ENCODE measurements at regions not wholly inside any gene's neighbourhood (a gene's known extent, or its start where the extent isn't known, plus 50 kb on each side); places are given as distances from the start of the nearest gene placed in this dataset.

DNA sequence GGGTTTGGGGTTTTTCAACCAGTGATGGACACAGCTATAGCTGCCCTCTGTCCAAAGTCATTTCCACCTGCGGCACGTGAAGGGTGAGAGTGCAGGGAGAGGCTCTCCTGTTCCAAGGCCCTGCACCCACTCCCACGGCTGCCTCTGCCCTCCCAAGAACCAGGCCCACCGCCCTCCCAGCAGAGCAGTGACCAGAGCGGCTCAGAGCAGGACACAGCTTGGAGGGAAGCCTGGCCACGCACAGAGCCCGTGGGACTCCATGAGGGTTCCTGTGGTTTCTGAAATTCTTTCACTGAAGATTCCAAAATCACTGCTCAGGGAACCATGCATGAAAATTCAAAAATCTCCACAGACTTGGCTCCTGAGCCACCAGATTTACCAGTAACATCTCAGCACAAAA lies 67.3 kb upstream of the SALL3 start:
- no peaks in the 10 kb centered on the region for H3K9me3 ChIP-seq (ENCODE audit: low read length)
- ChIA-PET POLR2A (interaction anchor here (0.7 kb wide), 1 partner anchor 73 kb away, joined by 3 read pairs; no protein-coding TSS in a partner anchor), CTCF (ENCODE audit: unreplicated experiment) (no interaction called here)
- H3K79me2 ChIP-seq (ENCODE audit: insufficient read depth, low read depth, low read length): no peaks in the 10 kb centered on the region
- H2AFZ ChIP-seq (ENCODE audit: low read length): no peak overlapping the region
- no peak for DNase-seq (ENCODE audit: low spot score)
- H3K4me3 ChIP-seq (ENCODE audit: low read depth, low read length, poor library complexity, severe bottlenecking): no peak overlapping the region
- no peak overlapping the region for H3K4me2 ChIP-seq (ENCODE audit: low read length)
- H3K9me2 ChIP-seq (ENCODE audit: insufficient read depth, low read length): no peaks in the 10 kb centered on the region
- H3K27ac ChIP-seq (ENCODE audit: low read depth, low read length, poor library complexity, severe bottlenecking): no peak overlapping the region
- no peaks in the 10 kb centered on the region for H4K20me1 ChIP-seq (ENCODE audit: insufficient read depth, low read length)
- intact Hi-C loops (cut with micrococcal nuclease; ENCODE audit: unreplicated experiment): no loop called here
- TF ChIP-seq, protein P1, sequence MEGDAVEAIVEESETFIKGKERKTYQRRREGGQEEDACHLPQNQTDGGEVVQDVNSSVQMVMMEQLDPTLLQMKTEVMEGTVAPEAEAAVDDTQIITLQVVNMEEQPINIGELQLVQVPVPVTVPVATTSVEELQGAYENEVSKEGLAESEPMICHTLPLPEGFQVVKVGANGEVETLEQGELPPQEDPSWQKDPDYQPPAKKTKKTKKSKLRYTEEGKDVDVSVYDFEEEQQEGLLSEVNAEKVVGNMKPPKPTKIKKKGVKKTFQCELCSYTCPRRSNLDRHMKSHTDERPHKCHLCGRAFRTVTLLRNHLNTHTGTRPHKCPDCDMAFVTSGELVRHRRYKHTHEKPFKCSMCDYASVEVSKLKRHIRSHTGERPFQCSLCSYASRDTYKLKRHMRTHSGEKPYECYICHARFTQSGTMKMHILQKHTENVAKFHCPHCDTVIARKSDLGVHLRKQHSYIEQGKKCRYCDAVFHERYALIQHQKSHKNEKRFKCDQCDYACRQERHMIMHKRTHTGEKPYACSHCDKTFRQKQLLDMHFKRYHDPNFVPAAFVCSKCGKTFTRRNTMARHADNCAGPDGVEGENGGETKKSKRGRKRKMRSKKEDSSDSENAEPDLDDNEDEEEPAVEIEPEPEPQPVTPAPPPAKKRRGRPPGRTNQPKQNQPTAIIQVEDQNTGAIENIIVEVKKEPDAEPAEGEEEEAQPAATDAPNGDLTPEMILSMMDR (conservative IDR thresholded peaks at IDR 0.05; ENCODE audit: low read length): no peak
- TF ChIP-seq EZH2phosphoT487 (IDR thresholded peaks at IDR 0.05; ENCODE audit: borderline replicate concordance, low read depth, low read length): no peak
- no peaks in the 10 kb centered on the region for H3K4me1 ChIP-seq (ENCODE audit: insufficient read depth, low read length, poor library complexity, severe bottlenecking)
- BruUV-seq (replicated peaks): no TSS peak
- H3K36me3 ChIP-seq (ENCODE audit: insufficient read depth, low read length): no peaks in the 10 kb centered on the region

DNA sequence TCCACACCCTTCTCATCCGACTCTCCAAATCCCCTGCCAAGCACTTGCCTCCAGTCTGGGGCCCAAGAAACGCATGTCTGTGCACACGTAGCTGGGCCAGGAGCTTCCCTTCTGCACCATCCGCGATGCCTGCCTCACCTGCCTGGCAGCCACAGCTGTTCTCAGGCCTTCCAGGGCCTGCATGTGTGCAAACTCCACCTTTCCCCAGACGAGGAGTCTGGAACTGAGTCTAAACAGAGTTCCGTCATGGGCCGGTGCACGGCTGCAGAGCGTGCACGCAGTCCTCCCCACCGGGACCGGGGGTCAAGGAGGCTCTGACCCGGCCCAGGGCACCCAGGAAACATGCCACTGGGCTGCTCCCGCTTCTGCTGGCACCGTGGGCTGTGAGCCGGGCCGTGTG lies 66.8 kb upstream of the SALL3 start:
- no peak overlapping the region for H3K27ac ChIP-seq (ENCODE audit: low read depth, low read length, poor library complexity, severe bottlenecking)
- POLR2A ChIA-PET: no interaction called here
- no peak for DNase-seq (ENCODE audit: low spot score)
- no peak overlapping the region for H3K4me3 ChIP-seq (ENCODE audit: low read depth, low read length, poor library complexity, severe bottlenecking)
- H4K20me1 ChIP-seq (ENCODE audit: insufficient read depth, low read length): no peaks in the 10 kb centered on the region
- CTCF ChIA-PET (ENCODE audit: unreplicated experiment): no interaction called here
- no TSS peak for BruUV-seq (replicated peaks)
- no peak overlapping the region for H2AFZ ChIP-seq (ENCODE audit: low read length)
- H3K4me2 ChIP-seq (ENCODE audit: low read length): no peak overlapping the region
- H3K9me2 ChIP-seq (ENCODE audit: insufficient read depth, low read length): no peaks in the 10 kb centered on the region
- intact Hi-C loops (cut with micrococcal nuclease; ENCODE audit: unreplicated experiment): no loop called here
- H3K36me3 ChIP-seq (ENCODE audit: insufficient read depth, low read length): no peaks in the 10 kb centered on the region
- H3K79me2 ChIP-seq (ENCODE audit: insufficient read depth, low read depth, low read length): no peaks in the 10 kb centered on the region
- no peaks in the 10 kb centered on the region for H3K4me1 ChIP-seq (ENCODE audit: insufficient read depth, low read length, poor library complexity, severe bottlenecking)
- TF ChIP-seq, protein P1 (conservative IDR thresholded peaks at IDR 0.05; ENCODE audit: low read length): no peak
- no peak for TF ChIP-seq EZH2phosphoT487 (IDR thresholded peaks at IDR 0.05; ENCODE audit: borderline replicate concordance, low read depth, low read length)
- H3K9me3 ChIP-seq (ENCODE audit: low read length): no peaks in the 10 kb centered on the region

DNA sequence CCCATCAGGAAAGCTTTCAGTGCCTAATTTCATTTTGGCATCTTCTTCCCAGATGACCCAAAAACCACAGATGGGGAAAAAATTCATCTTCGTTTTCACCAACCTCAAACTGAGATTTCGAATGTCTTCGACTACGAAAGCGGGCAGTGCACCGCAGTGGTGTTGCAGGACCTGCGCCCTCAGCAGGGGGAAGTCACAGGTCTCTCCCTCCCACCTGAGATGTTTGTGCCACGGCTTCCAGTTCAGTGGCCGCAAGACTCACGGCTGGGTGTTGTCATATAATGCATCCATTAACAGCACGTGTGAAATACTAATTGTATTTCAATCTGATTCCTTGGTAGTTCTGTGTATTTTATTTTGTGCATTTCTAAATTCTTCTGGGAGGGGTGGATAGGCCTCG lies 66.2 kb upstream of the SALL3 start:
- TF ChIP-seq, protein P1 (conservative IDR thresholded peaks at IDR 0.05; ENCODE audit: low read length): no peak
- no peak for TF ChIP-seq EZH2phosphoT487 (IDR thresholded peaks at IDR 0.05; ENCODE audit: borderline replicate concordance, low read depth, low read length)
- BruUV-seq (replicated peaks): no TSS peak
- H2AFZ ChIP-seq (ENCODE audit: low read length): no peak overlapping the region
- H3K4me2 ChIP-seq (ENCODE audit: low read length): no peak overlapping the region
- CTCF ChIA-PET (ENCODE audit: unreplicated experiment): no interaction called here
- no peaks in the 10 kb centered on the region for H3K9me3 ChIP-seq (ENCODE audit: low read length)
- H3K4me1 ChIP-seq (ENCODE audit: insufficient read depth, low read length, poor library complexity, severe bottlenecking): no peaks in the 10 kb centered on the region
- DNase-seq (ENCODE audit: low spot score): no peak
- no peaks in the 10 kb centered on the region for H3K36me3 ChIP-seq (ENCODE audit: insufficient read depth, low read length)
- intact Hi-C loops (cut with micrococcal nuclease; ENCODE audit: unreplicated experiment): no loop called here
- POLR2A ChIA-PET: no interaction called here
- no peak overlapping the region for H3K4me3 ChIP-seq (ENCODE audit: low read depth, low read length, poor library complexity, severe bottlenecking)
- H3K79me2 ChIP-seq (ENCODE audit: insufficient read depth, low read depth, low read length): no peaks in the 10 kb centered on the region
- H3K27ac ChIP-seq (ENCODE audit: low read depth, low read length, poor library complexity, severe bottlenecking): no peak overlapping the region
- no peaks in the 10 kb centered on the region for H3K9me2 ChIP-seq (ENCODE audit: insufficient read depth, low read length)
- no peaks in the 10 kb centered on the region for H4K20me1 ChIP-seq (ENCODE audit: insufficient read depth, low read length)
